ENCODE measurements at regions not wholly inside any gene's neighbourhood (a gene's known extent, or its start where the extent isn't known, plus 50 kb on each side); places are given as distances from the start of the nearest gene placed in this dataset.
"Not testable (repeated sequence)": the region's sequence is repeated elsewhere in the genome, so short reads cannot be mapped to it uniquely, and the experiment has no call there.

- in situ Hi-C loops (cut with MboI; ENCODE audit: low sequenced_read_pairs, unreplicated experiment): no loop called here
- TF ChIP-seq, protein P1, sequence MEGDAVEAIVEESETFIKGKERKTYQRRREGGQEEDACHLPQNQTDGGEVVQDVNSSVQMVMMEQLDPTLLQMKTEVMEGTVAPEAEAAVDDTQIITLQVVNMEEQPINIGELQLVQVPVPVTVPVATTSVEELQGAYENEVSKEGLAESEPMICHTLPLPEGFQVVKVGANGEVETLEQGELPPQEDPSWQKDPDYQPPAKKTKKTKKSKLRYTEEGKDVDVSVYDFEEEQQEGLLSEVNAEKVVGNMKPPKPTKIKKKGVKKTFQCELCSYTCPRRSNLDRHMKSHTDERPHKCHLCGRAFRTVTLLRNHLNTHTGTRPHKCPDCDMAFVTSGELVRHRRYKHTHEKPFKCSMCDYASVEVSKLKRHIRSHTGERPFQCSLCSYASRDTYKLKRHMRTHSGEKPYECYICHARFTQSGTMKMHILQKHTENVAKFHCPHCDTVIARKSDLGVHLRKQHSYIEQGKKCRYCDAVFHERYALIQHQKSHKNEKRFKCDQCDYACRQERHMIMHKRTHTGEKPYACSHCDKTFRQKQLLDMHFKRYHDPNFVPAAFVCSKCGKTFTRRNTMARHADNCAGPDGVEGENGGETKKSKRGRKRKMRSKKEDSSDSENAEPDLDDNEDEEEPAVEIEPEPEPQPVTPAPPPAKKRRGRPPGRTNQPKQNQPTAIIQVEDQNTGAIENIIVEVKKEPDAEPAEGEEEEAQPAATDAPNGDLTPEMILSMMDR (IDR thresholded peaks at IDR 0.05; ENCODE audit: borderline replicate concordance, control extremely low read depth, extremely low read depth, insufficient read depth, missing control alignments): no peak
- no peak for DNase-seq (ENCODE audit: low spot score)
These were observed 102.2 kb upstream of the ELMO1 start for GRCh38 chr7:37550872-37551271.

DNA sequence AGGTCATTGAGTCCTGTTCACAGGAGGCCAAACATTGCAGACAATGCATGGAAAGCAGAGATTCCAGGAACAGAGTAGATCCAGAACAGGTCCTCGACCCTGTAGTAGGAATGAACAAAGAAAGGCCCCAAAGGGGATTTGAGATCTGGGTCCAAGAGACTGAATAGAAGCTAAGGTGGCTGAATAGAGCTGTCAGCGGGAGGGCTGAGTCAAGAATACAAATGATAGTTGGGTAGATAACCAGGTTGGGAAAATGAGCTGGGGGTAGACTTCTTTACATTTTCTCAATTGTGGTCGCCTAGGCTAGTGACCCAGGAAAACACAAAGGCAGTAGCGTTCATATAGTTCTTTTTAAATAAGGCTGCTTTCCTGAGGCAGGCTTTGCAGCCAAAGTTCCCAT is 103.4 kb upstream of the ELMO1 start:
- in situ Hi-C loops (cut with MboI; ENCODE audit: low sequenced_read_pairs, unreplicated experiment): no loop called here
- DNase-seq (ENCODE audit: low spot score): no peak
- TF ChIP-seq, protein P1 (IDR thresholded peaks at IDR 0.05; ENCODE audit: borderline replicate concordance, control extremely low read depth, extremely low read depth, insufficient read depth, missing control alignments): no peak

GRCh38 chr7:37552439-37552838 is 103.8 kb upstream of the ELMO1 start:
- DNase-seq (ENCODE audit: low spot score); in situ Hi-C loops (cut with MboI; ENCODE audit: low sequenced_read_pairs, unreplicated experiment): not testable (repeated sequence)

DNA sequence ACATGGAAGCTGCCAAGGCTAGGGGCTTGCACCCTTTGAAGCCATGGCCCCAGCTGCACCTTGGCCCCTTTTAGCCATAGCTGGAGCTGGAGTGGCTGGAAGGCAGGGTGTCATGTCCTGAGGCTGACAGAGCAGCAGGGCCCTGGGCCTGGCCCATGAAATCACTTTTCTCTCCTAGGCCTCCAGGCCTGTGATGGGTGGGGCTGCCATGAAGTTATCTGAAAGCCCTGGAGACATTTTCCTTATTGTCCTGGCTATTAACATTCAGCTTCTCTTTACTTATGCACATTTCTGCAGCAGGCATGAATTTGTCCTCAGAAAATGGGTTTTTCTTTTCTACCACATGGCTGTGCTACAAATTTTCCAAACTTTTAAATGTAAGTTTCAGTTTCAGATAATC is 106.9 kb upstream of the ELMO1 start:
- in situ Hi-C loops (cut with MboI; ENCODE audit: low sequenced_read_pairs, unreplicated experiment): no loop called here
- TF ChIP-seq, protein P1 (IDR thresholded peaks at IDR 0.05; ENCODE audit: borderline replicate concordance, control extremely low read depth, extremely low read depth, insufficient read depth, missing control alignments): no peak
- no peak for DNase-seq (ENCODE audit: low spot score)

GRCh38 chr7:37557571-37558209 is 109.0 kb upstream of the ELMO1 start:
- no peak for DNase-seq (ENCODE audit: low spot score)
- in situ Hi-C loops (cut with MboI; ENCODE audit: low sequenced_read_pairs, unreplicated experiment): no loop called here
- TF ChIP-seq, protein P1 (IDR thresholded peaks at IDR 0.05; ENCODE audit: borderline replicate concordance, control extremely low read depth, extremely low read depth, insufficient read depth, missing control alignments): no peak

- in situ Hi-C loops (cut with MboI; ENCODE audit: low sequenced_read_pairs, unreplicated experiment): no loop called here
- no peak for DNase-seq (ENCODE audit: low spot score)
These were observed 109.8 kb upstream of the ELMO1 start for GRCh38 chr7:37558320-37559096.

DNA sequence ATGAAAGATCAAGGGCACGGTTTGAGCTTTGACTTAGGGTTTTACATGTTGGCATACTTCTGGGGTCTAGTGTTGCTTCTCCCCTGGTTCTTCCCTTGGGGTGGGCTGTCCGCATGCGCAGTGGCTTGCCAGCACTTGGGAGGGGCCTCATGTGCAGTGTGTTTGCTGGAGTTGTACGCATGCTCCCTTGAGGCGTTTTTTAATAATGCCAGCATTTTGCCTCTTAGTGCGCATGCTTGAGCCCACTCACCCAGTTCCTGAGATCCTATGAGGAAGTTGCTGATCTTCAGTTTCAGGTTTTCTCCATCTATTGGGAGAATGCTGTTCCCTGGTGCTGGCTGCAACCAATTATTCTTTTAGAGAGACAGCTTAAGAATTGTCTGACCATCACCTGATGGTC is 113.4 kb upstream of the GPR141 start:
- in situ Hi-C loops (cut with MboI; ENCODE audit: low sequenced_read_pairs, unreplicated experiment): no loop called here
- no peak for DNase-seq (ENCODE audit: low spot score)
- TF ChIP-seq, protein P1 (IDR thresholded peaks at IDR 0.05; ENCODE audit: borderline replicate concordance, control extremely low read depth, extremely low read depth, insufficient read depth, missing control alignments): no peak

More at GRCh38 chr7:37558320-37559096, 109.8 kb upstream of the ELMO1 start:
- TF ChIP-seq, protein P1 (IDR thresholded peaks at IDR 0.05; ENCODE audit: borderline replicate concordance, control extremely low read depth, extremely low read depth, insufficient read depth, missing control alignments): no peak

Measured in GM13976 (cell line).